ENCODE measurements at regions not wholly inside any gene's neighbourhood (a gene's known extent, or its start where the extent isn't known, plus 50 kb on each side); places are given as distances from the start of the nearest gene placed in this dataset.

DNA sequence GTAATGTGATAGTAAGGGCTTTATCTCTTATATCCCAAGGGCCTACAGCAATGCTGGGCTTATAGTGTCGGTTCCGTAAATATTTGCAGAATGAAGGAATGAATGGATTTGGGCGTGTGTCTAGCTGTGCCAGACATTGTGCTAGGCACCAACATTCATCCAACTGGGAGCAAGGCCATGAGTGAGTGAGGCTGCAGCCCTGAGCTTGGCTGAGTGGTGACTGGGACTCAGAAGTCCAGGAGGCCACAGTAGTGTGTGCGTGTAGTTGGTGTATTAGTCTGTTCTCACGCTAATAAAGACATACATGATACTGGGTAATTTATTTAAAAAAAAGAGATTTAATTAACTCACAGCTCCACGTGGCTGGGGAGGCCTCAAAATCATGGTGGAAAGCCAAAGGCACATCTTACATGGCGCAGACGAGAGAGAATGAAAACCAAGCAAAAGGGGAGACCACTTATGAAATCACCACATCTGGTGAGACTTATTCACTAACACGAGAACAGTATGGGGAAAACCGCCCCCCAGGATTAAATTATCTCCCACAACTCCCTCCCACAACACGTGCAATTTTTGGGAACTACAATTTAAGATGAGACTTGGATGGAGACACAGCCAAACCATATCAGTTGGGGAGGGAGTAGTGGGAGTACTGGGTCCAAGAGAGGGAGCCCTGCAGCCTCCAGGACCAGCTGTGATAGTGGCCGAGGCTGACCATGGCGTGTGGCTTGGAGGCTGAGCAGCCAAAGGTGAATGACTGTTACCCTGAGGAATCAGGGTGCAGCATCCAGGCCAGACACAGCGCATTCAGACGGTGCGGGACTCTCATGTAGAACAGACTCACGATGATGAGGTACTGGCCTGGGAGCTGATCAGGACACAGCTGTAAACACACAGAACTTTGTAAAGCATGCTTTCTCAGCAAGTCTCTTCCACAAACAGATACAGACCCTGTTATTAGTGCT, 104.6 kb downstream of the TEX26 start:
- CTCF ChIA-PET: interaction anchor here (0.5 to 1.0 kb wide), 5 partner anchors 12 to 1532 kb away, joined by 3 to 4 read pairs (median 3); no protein-coding TSS in a partner anchor
- H3K27me3 Mint-ChIP-seq (ENCODE audit: insufficient read depth, unreplicated experiment): no peaks in the 10 kb centered on the region

DNA sequence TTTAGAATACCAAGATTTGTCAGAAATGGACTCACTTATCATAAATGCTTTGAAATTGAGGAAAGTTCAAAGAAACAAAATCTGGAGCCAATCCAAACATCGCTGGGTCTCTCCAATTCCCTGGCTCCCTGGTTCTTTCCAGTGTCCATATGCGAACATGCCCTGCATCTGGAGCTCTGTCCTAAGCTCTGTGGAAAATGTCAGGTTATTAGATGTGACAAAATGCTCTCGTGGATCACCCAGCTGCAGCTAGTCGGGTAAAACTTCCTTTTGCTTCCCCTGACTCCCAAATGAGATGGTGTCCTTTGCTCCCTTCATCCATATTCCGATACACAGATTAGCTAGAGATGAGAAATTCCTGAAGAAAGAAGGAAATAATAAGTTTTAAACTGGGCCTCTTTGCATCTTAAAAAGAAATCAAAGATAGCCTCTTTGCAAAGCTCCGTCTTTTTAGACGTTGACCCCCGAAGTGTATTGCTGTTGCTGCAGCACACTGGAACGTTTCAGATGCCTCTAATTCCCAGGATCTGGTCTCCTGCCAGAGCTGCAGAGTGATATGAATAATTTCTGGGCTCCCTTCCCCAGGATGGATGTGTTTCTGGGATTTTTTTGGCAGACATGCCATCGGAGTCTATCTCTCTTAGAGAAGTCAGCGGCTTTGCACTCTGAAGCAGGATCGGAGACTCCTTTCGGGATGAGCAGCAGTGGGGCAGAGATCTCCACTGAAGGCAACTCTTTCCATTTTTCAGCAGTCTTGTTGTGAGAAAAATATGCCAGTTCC, 102.9 kb downstream of the TEX26 start:
- POLR2A ChIA-PET: no interaction called here
- CTCF ChIA-PET: interaction anchor here (2.4 kb wide), 1 partner anchor 9 kb away, joined by 6 read pairs; no protein-coding TSS in a partner anchor

More for the DNA sequence above, 104.6 kb downstream of the TEX26 start:
- Mint-ChIP-seq H3K27ac (ENCODE audit: low read depth, unreplicated experiment) (no peak overlapping the region), H3K36me3 (ENCODE audit: insufficient read depth, unreplicated experiment) (no peaks in the 10 kb centered on the region), H3K4me1 (ENCODE audit: insufficient read depth, unreplicated experiment) (peaks cover 18% of the 10 kb centered on the region), H3K4me3 (ENCODE audit: unreplicated experiment) (no peak overlapping the region), H3K9me3 (ENCODE audit: unreplicated experiment) (no peaks in the 10 kb centered on the region)
- TF ChIP-seq, protein P1, sequence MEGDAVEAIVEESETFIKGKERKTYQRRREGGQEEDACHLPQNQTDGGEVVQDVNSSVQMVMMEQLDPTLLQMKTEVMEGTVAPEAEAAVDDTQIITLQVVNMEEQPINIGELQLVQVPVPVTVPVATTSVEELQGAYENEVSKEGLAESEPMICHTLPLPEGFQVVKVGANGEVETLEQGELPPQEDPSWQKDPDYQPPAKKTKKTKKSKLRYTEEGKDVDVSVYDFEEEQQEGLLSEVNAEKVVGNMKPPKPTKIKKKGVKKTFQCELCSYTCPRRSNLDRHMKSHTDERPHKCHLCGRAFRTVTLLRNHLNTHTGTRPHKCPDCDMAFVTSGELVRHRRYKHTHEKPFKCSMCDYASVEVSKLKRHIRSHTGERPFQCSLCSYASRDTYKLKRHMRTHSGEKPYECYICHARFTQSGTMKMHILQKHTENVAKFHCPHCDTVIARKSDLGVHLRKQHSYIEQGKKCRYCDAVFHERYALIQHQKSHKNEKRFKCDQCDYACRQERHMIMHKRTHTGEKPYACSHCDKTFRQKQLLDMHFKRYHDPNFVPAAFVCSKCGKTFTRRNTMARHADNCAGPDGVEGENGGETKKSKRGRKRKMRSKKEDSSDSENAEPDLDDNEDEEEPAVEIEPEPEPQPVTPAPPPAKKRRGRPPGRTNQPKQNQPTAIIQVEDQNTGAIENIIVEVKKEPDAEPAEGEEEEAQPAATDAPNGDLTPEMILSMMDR (IDR thresholded peaks at IDR 0.05; ENCODE audit: unreplicated experiment): no peak
- DNase-seq (ENCODE audit: unreplicated experiment): no peak
- no TSS peak for BruUV-seq (replicated peaks)
- intact Hi-C loops (cut with micrococcal nuclease): no loop called here
- POLR2A ChIA-PET: interaction anchor here (0.7 to 1.4 kb wide), 2 partner anchors 9 to 15 kb away, joined by 3 read pairs; no protein-coding TSS in a partner anchor

GRCh38 chr13:31032528-31033113, 100.2 kb downstream of the TEX26 start:
- no TSS peak for BruUV-seq (replicated peaks)
- Mint-ChIP-seq H3K4me3 (ENCODE audit: unreplicated experiment) (no peak overlapping the region), H3K4me1 (ENCODE audit: insufficient read depth, unreplicated experiment) (peaks cover 7% of the 10 kb centered on the region), H3K27ac (ENCODE audit: low read depth, unreplicated experiment) (no peak overlapping the region), H3K9me3 (ENCODE audit: unreplicated experiment) (no peaks in the 10 kb centered on the region), H3K36me3 (ENCODE audit: insufficient read depth, unreplicated experiment) (no peaks in the 10 kb centered on the region), H3K27me3 (ENCODE audit: insufficient read depth, unreplicated experiment) (no peaks in the 10 kb centered on the region)
- intact Hi-C loops (cut with micrococcal nuclease): no loop called here
- TF ChIP-seq, protein P1 (IDR thresholded peaks at IDR 0.05; ENCODE audit: unreplicated experiment): no peak
- ChIA-PET CTCF (interaction anchor here (0.6 to 3.0 kb wide), 2 partner anchors 10 to 11 kb away, joined by 3 to 19 read pairs; no protein-coding TSS in a partner anchor), POLR2A (no interaction called here)
- DNase-seq (ENCODE audit: unreplicated experiment): no peak

More for the DNA sequence above, 102.9 kb downstream of the TEX26 start:
- no peaks in the 10 kb centered on the region for H3K9me3 Mint-ChIP-seq (ENCODE audit: unreplicated experiment)
- H3K4me3 Mint-ChIP-seq (ENCODE audit: unreplicated experiment): no peak overlapping the region
- DNase-seq (ENCODE audit: unreplicated experiment): no peak
- H3K36me3 Mint-ChIP-seq (ENCODE audit: insufficient read depth, unreplicated experiment): no peaks in the 10 kb centered on the region
- H3K27ac Mint-ChIP-seq (ENCODE audit: low read depth, unreplicated experiment): no peak overlapping the region
- no TSS peak for BruUV-seq (replicated peaks)
- peaks cover 18% of the 10 kb centered on the region for H3K4me1 Mint-ChIP-seq (ENCODE audit: insufficient read depth, unreplicated experiment)
- no peaks in the 10 kb centered on the region for H3K27me3 Mint-ChIP-seq (ENCODE audit: insufficient read depth, unreplicated experiment)
- TF ChIP-seq, protein P1 (IDR thresholded peaks at IDR 0.05; ENCODE audit: unreplicated experiment): no peak
- intact Hi-C loops (cut with micrococcal nuclease): no loop called here
